ENCODE measurements at regions not wholly inside any gene's neighbourhood (a gene's known extent, or its start where the extent isn't known, plus 50 kb on each side); places are given as distances from the start of the nearest gene placed in this dataset.

DNA sequence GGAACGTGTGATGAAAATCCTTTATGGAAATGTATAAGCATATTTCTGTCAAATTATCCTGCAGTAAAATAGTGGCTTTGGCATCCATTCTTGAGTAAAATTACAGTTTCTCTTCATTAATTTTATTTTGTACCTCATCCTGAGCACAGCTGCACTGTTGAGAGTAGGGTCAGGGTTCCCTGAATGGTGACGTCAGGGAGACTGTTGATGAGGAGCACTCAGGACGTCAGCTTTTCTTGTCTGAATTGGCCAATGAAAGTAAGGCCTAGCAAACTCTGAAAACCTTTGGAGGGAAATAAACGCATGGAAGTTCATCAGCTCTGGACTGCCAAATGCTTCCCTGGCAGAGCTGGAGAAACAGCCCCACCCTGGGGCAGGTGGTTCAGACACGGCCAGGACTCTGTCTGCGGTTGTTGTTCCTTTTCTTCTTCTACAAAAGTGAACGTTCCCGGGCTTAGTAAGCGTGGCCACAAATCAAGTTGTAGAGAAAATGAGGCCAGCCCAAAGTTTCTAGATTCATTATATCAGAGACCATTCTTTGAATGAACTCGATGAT is 179.7 kb upstream of the EXOC2 start:
- TF ChIP-seq, protein P1, sequence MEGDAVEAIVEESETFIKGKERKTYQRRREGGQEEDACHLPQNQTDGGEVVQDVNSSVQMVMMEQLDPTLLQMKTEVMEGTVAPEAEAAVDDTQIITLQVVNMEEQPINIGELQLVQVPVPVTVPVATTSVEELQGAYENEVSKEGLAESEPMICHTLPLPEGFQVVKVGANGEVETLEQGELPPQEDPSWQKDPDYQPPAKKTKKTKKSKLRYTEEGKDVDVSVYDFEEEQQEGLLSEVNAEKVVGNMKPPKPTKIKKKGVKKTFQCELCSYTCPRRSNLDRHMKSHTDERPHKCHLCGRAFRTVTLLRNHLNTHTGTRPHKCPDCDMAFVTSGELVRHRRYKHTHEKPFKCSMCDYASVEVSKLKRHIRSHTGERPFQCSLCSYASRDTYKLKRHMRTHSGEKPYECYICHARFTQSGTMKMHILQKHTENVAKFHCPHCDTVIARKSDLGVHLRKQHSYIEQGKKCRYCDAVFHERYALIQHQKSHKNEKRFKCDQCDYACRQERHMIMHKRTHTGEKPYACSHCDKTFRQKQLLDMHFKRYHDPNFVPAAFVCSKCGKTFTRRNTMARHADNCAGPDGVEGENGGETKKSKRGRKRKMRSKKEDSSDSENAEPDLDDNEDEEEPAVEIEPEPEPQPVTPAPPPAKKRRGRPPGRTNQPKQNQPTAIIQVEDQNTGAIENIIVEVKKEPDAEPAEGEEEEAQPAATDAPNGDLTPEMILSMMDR (IDR thresholded peaks at IDR 0.05; ENCODE audit: low read length): no peak
- no peak for TF ChIP-seq EZH2 (optimal IDR thresholded peaks at IDR 0.05; ENCODE audit: low read depth, low read length)

Measured in MM.1S (cell line).